HG02623 (cell line): ENCODE measurements at regions not wholly inside any gene's neighbourhood (a gene's known extent, or its start where the extent isn't known, plus 50 kb on each side); places are given as distances from the start of the nearest gene placed in this dataset.

Experiments used
- ATAC-seq: cut with Tn5 transposase; IDR thresholded peaks from one replicate; pipeline ENCODE4 v1.9.1; 2021; ENCODE audit warnings: moderate library complexity; ENCODE audit not compliant: unreplicated experiment

GRCh38 chr20:56797023-56797422 is 167.9 kb downstream of the TFAP2C start:
- no peak for ATAC-seq

DNA sequence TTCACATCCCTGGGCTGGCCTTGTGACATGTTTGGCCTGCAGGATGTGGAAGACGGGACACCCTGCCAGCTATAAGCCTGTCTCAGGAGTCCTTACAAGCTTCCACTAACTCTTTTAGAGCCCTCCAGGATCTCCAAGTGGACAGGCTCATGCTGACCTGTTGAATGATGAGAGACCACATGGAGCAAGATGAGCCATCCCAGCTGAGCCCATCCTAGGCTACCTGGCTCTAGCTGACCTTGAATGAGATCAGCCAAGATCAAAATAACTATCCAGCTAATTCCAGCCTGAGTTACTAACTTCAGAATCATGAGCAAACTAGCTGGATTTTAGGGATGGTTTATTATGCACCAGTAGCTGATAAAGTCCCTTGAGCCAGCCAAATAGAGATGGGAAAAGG is 169.5 kb downstream of the TFAP2C start:
- ATAC-seq = no peak

GRCh38 chr20:56799187-56799586 is 170.1 kb downstream of the TFAP2C start:
- ATAC-seq = no peak

GRCh38 chr20:56800088-56800487 is 171.0 kb downstream of the TFAP2C start:
- ATAC-seq = no peak

GRCh38 chr20:56801971-56802755 is 173.1 kb downstream of the TFAP2C start:
- ATAC-seq = no peak

DNA sequence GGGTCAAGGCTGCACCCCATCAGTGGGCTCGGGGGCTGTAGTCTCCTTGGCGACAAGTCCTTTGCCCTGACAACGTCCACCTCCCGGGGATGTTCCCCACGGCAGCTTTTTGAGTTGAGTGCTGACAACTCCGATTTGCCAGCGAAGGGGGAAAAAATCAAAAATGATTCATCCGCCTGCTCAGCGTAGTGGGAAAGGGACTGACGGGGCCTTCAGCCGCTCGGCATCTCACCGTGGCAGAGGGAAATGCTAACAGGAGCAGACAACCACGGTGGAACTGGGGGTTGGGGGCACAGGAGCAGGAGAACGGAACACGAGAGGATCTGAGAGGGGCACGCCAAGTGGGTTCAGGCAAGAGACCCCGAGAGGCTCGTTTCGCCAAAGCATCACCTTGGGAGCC is 173.7 kb downstream of the TFAP2C start:
- ATAC-seq = no peak

DNA sequence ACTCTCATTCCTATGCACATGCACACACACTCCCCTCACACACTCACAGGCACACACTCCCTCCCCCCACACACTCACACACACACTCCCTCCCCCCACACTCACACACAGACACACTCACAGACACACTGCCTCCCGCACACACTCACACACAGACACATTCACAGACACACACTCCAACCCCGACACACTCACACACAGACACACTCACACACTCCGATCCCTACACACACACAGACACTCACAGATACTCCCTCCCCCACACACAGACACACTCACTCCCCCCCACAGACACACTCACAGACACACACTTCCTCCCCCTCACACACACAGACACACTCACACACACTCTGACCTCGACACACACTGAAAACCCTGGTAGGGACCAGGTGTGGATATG is 176.2 kb downstream of the TFAP2C start:
- ATAC-seq = no peak

DNA sequence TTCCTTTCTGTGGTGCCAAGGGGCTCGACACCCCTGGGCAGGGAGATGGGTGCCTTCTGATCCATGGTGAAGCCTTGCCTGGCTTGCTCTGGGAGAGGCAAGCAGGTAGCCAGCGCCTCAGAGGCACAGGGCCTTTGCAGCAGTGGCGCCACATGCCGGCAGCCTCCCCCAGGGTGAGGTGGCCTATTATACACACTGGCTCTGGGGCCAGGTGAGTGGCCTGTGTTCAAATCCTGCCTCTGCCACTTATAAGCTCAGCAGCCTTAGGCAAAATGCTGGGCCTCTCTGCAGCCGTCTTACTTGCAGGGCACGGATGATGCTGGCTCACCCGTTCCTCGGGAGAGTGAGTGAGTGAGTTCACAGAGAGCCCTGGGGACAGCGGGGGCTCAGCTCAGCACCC is 176.9 kb downstream of the TFAP2C start:
- ATAC-seq = no peak

GRCh38 chr20:56806952-56807517 is 177.9 kb downstream of the TFAP2C start:
- no peak for ATAC-seq

- ATAC-seq = no peak
Measured at GRCh38 chr20:56808117-56808725, 179.1 kb downstream of the TFAP2C start.

- ATAC-seq = no peak
Measured at GRCh38 chr20:56808732-56809131, 179.6 kb downstream of the TFAP2C start.

GRCh38 chr20:56809668-56810067 is 180.6 kb downstream of the TFAP2C start:
- ATAC-seq = no peak

- no peak for ATAC-seq
Measured at GRCh38 chr20:56810141-56810540, 181.0 kb downstream of the TFAP2C start.

DNA sequence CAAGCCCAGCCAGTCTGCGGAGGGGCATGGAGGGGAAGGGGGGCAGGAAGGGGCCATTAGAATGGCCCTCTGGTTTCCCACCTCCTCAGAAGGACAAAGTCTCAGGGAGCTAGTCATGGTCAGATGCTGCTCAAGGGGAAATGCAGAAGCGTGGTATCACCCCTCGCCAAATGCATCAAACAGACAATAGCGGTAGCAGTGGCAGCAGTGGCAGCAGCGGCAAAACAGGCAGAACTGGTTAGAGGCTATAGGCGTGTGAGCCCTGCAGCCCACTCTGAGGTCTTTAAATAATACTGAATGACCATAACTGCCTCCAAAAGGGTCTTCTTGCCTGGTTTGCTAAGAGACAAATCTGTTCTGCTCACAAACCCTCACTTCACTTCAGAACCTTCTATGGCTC is 186.7 kb downstream of the TFAP2C start:
- ATAC-seq = no peak

- ATAC-seq = no peak
Measured at GRCh38 chr20:56816349-56816748, 187.2 kb downstream of the TFAP2C start.

DNA sequence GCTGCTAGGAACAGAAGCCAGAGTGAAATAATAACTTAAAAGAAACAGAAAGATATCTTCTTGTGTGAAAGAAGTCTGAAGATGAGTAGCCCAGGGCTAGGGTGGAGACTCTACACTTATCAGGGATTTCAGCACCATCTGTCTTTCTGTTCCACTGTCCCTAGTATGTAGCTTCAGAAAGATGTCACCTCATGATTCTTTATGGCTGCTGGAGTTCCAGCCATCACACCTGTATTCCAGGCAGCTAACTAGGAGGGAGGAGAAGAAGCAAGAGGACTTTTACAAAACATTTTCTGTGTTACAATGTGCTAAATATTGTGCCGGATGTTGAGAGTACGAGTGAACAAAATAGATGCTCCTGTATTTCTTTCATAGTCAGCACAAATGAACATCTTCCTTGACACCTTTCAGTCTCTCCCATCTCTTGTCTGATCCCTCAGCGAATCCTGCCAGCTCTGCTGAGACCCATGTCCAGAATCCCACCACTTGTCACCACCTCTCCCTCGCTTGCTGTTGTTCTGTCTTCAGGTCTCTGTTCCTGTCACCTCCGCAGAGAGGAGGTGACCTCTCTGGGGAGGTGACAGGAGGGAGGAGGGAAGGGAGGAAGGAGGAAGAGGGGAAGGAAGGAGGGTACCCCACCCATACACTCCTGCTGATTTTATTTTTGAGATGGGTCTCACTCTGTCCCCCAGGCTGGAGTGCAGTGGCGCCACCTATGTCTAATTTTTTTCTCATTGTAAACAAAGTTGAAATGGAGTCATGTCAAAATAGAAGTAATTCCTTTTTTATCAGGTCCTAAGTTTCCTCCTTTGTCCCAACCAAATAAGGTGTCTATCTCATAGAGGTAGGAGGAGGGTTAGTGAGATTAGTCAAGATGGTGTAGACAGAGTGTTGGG is 188.9 kb downstream of the TFAP2C start:
- no peak for ATAC-seq

DNA sequence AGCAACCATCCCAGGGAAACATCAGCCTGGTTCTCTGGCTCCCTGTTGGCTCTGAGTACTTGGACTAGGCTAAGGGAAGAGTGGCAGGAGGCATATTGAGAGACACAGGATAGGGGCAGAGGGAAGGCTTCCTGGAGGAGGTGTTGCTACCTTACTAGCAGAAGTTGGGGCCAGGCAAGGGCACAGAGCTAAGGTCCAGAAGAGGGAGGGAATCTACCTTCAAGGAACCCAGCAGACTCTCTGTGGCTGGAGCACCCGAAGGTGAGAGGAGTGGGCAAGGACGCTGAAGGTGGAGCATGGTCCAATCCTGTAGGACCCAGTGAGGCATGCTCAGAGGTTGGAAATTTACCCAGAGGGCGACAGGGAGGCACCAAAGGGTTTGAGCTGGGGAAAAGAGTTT is 191.9 kb downstream of the TFAP2C start:
- no peak for ATAC-seq

- no peak for ATAC-seq
Measured at GRCh38 chr20:56826306-56826704, 197.2 kb downstream of the TFAP2C start.

GRCh38 chr20:56826705-56827665 is 197.9 kb downstream of the TFAP2C start:
- no peak for ATAC-seq

- no peak for ATAC-seq
Measured at GRCh38 chr20:56827763-56828162, 198.7 kb downstream of the TFAP2C start.
